ENCODE measurements at regions not wholly inside any gene's neighbourhood (a gene's known extent, or its start where the extent isn't known, plus 50 kb on each side); places are given as distances from the start of the nearest gene placed in this dataset.

DNA sequence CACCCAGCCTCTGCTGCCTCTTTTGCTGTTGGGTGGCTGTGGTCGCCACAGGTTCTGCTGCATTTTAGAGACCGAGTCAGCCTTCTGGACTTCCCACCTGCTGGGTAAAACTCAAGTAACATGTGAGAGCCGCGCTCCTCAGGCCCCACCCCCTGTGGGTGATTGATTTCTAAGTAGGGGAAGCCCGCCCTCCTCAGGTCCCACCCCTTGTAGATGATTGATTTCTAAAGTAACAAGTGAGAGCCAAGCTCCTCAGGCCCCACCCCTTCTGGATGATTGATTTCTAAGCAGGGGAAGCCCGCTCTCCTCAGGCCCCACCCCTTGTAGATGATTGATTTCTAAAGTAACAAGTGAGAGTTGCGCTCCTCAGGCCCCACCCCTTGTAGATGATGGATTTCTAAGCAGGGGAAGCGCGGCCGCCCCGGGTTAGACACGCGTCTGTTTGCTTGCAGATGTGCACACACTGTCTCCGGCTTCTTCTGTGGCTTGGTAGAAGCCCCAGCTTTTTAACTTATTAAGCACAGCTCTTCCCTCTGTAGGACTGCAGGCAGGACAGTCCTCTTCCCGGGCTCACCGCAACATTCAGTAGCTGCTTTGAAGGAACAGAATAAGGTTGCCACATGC is 83.4 kb downstream of the FAM43A start:
- peak; percentile 82 to 87 for DNase-seq (ENCODE audit: low read depth in 2 of 2)

DNA sequence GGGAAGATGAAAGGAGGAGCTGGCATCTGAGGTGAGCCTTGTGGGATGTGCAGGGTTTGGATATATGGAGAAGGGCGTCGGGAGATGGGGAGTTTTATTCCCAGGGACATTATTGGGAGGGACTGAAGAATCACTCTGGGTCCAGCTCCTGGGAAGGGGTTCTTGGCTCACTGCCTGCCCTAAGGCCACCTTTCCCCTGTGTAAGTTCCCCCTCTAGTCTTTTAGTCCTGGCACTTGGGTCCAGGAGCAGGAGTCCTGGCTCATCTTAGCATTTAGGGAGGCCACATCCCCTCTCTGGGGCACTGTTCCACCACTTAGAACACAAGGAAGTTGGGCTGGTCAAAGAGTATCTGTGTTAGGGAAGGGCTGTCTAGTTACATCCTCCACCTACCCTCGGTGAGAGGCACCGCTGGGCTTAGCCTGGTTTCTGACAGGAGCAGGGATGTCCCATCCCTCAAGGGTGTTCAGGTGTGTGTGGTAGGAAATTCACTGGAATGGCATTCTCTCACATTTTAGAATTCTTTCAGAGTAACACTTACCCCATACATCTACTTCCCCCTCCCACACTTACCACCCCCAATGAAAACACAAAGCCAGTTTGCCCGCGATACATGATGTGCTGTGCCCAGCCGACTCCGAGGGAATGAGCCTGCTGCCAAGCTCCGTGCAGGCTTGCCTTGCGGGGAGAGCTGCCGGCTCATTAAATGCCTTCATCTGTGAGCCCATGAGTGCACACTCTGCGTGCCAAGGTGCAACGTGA is 86.7 kb downstream of the FAM43A start:
- no peak for DNase-seq (ENCODE audit: low read depth in 2 of 2)

DNA sequence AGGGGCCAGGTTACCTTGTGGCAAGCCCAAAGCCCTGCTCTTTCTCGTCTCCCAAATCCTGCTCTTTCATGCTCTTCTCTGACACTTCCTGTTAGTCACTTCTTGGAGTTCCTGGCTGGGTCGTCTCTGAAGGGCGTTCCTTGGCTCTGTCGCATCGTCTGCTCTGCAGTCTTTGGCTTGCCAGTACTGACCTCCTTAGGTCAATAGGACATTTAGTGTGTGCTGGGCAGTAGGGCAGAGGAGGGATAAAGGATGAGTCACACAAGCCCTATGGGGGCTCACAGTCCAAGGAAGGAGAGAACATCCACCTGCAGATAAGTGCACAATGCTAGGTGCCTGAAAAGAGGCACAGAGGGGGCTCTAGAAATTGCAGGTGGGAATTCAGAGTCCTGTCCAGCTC is 87.5 kb downstream of the FAM43A start:
- DNase-seq (ENCODE audit: low read depth in 2 of 2), result no peak

- no peak for DNase-seq (ENCODE audit: low read depth in 2 of 2)
Observed at GRCh38 chr3:194773771-194774455, 88.2 kb downstream of the FAM43A start.

- no peak for DNase-seq (ENCODE audit: low read depth in 2 of 2)
Observed at GRCh38 chr3:194775266-194775665, 89.6 kb downstream of the FAM43A start.

- no peak for DNase-seq (ENCODE audit: low read depth in 2 of 2)
Observed at GRCh38 chr3:194775731-194776130, 90.0 kb downstream of the FAM43A start.

DNA sequence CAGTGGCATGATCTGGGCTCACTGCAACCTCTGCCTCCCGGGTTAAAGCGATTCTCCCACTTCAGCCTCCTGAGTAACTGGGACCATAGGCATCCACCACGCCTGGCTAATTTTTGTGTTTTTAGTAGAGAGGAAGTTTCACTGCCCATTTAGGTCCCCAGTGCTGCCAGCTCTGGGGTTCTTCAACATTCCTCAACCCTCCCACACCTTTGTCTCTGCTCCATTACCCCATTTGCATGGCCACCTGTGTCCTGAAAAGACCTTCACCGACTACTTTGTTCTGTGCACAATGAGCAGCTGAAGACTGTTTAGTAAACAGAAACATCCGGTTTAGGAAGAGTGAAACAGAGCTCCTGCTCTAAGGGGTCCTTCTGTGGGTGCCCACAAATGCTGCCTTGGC is 92.0 kb downstream of the FAM43A start:
- no peak for DNase-seq (ENCODE audit: low read depth in 2 of 2)

DNA sequence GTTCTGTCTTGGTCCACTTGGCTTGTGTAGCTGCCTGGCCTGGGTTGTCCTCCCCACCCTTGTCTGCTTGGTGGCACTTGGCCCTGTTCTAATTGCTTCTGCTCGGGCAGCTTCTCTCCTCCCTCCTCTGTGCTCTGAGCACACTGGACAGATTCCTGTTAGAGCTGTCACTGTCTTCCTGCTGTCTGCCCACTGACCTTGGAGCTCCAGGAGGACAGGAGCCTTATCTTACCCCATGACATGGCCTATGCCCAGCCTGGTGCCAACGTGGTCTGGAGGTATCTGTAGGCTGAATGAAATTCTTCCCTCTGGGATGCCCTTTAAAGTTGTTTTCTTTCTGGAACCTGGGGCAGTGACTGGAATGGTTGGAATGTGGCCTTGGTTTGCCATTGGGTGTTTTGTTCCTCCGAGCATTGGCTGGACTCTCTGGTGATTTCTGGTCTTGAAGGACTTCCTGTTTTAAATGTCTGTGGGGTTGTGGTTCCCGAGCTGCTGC is 94.1 kb downstream of the FAM43A start:
- no peak for DNase-seq (ENCODE audit: low read depth in 2 of 2)

GRCh38 chr3:194780706-194781105 is 95.0 kb downstream of the FAM43A start:
- no peak for DNase-seq (ENCODE audit: low read depth in 2 of 2)

- DNase-seq (ENCODE audit: low read depth in 2 of 2), result no peak
Observed at GRCh38 chr3:194781617-194782016, 95.9 kb downstream of the FAM43A start.

- no peak for DNase-seq (ENCODE audit: low read depth in 2 of 2)
Observed at GRCh38 chr3:194782698-194783404, 97.2 kb downstream of the FAM43A start.

GRCh38 chr3:194784361-194784760 is 98.7 kb downstream of the FAM43A start:
- DNase-seq (ENCODE audit: low read depth in 2 of 2), result no peak

- DNase-seq (ENCODE audit: low read depth in 2 of 2), result no peak
Observed at GRCh38 chr3:194785315-194785714, 99.6 kb downstream of the FAM43A start.

DNA sequence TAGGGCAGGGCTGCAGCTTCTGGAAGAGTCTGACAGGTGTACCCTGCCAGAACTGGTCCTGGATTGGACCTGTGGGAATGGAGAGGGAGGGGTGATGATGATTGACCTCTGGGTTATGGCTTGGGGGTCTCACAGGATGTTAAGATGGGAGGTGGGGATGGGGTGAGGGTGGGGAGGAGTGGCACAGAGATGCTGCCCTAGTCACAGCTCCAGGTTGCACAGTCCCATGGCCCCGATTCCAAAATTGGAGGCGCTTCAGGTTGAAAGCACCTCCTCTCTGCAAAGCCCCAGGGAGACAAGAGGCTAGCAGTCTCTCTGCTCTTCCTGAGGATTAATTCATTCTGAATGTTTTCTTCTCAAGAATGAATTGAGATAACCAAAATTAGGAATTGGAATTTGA is 101.4 kb downstream of the FAM43A start:
- no peak for DNase-seq (ENCODE audit: low read depth in 2 of 2)

DNA sequence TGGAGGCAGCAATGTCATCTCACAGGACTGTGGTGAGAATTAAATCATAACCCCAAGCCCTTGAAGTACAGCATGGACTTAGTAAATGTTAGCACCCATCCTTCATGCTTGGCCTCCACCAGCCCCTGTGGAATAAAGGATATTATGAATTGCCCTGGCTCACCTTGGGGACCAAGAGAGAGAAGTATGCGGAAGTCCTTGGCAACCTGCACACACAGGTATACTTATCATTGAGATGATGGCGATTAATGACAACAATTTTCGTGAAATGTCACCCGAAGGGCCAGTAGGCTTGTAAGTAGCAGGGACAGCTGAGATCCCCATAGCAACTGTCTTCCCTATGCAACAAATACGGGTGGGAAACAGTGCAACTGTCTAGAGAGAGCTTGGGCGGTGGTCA is 102.0 kb downstream of the FAM43A start:
- DNase-seq (ENCODE audit: low read depth in 2 of 2), result no peak

GRCh38 chr3:194792368-194792767 is 106.7 kb downstream of the FAM43A start:
- no peak for DNase-seq (ENCODE audit: low read depth in 2 of 2)

DNA sequence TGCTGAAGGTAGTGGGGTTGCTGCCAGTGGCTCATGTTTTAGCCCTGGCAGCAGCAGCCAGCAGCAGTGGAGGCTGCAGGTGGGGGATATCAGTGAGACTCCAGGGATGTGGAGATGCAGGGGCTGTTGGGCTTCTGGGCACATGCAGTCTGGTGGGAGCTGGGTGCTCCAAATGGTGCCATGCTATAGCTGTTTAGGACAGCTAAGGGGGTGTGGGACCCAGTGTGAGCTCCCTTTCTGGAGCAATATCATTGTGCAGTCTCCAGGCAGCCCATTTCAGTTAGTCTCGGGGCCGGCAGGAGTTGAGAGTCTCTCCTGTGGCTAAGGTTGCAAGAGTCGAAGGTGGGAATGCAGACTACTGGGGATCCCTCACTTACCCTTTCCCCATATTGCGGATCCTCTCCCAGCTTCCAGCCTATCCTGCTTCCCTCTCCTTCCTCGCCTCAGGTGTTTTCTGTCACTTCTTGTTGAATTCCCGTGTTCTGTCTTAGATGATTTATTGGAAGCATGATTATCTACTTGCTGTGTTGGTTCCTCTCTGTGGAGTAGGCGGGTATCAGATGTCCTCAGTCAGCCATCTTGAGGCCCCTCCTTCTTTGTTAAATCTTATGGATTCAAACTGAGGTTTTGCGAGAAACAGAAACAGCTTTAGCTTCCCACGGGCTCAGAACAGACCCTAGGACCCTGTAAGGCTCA is 112.0 kb downstream of the FAM43A start:
- DNase-seq (ENCODE audit: low read depth in 2 of 2), result no peak

- no peak for DNase-seq (ENCODE audit: low read depth in 2 of 2)
Observed at GRCh38 chr3:194798486-194798885, 112.8 kb downstream of the FAM43A start.

GRCh38 chr3:194800002-194800401 is 114.3 kb downstream of the FAM43A start:
- no peak for DNase-seq (ENCODE audit: low read depth in 2 of 2)

- DNase-seq (ENCODE audit: low read depth in 2 of 2), result no peak
Observed at GRCh38 chr3:194801461-194802432, 116.1 kb downstream of the FAM43A start.
